Kidney (tissue), 13 donors: ENCODE measurements at regions not wholly inside any gene's neighbourhood (a gene's known extent, or its start where the extent isn't known, plus 50 kb on each side); places are given as distances from the start of the nearest gene placed in this dataset.

Source experiments
- DNase-seq, 5 donors: peaks; one replicate each; pipeline ENCODE4 v3.0.0-alpha.2; 2013 to 2020
- FAIRE-seq: peaks from 2 replicates; lab custom pipeline; 2012; peaks lifted over from hg19 to GRCh38; lab: Jason Lieb, UNC
- H3K27ac ChIP-seq, 2 donors: one replicate each; pipeline ENCODE4 v1.7.0; 2013; ENCODE audit warnings: low read depth in 2 of 2, low read length in 2 of 2, inconsistent platforms in 1 of 2
- H3K27me3 ChIP-seq: one replicate; pipeline ENCODE4 v1.7.1; 2013; ENCODE audit warnings: low read length, inconsistent platforms; ENCODE audit not compliant: control insufficient read depth, insufficient read depth
- H3K36me3 ChIP-seq, 3 donors: one replicate each; pipeline versions ENCODE4 v1.7.0 to v1.7.1; 2013; ENCODE audit warnings: low read length in 3 of 3, control low read depth in 1 of 3, inconsistent platforms in 1 of 3; ENCODE audit not compliant: insufficient read depth in 3 of 3, control insufficient read depth in 2 of 3
- H3K4me1 ChIP-seq, 3 donors: one replicate each; pipeline versions ENCODE4 v1.7.0 to v1.7.1; 2013; ENCODE audit warnings: low read length in 3 of 3, inconsistent platforms in 1 of 3, low read depth in 1 of 3; ENCODE audit not compliant: control insufficient read depth in 2 of 3, insufficient read depth in 2 of 3
- H3K4me3 ChIP-seq, 3 donors: one replicate each; pipeline versions ENCODE4 v1.7.0 to v1.8.1; 2013; ENCODE audit warnings: low read length in 3 of 3, control low read depth in 1 of 3, inconsistent platforms in 1 of 3
- H3K9ac ChIP-seq, 3 donors: one replicate each; pipeline versions ENCODE4 v1.7.0 to v1.7.1; 2013; ENCODE audit warnings: low read length in 3 of 3, control low read depth in 1 of 3, inconsistent platforms in 1 of 3
- H3K9me3 ChIP-seq, 3 donors: one replicate each; pipeline versions ENCODE4 v1.7.0 to v1.7.1; 2013; ENCODE audit warnings: low read length in 3 of 3, control low read depth in 1 of 3, inconsistent platforms in 1 of 3; ENCODE audit not compliant: control insufficient read depth in 2 of 3, insufficient read depth in 1 of 3
- intact Hi-C: fragments of 100-400 bp; cut with DNase I; formaldehyde crosslinking; loops from one replicate; pipeline ENCODE4 v1.11.1; 2022
- TF ChIP-seq, protein P1 (sequence below): IDR thresholded peaks from 3 replicates; pipeline ENCODE4 v1.5.1; 2012; ENCODE audit warnings: mild to moderate bottlenecking, moderate library complexity, borderline replicate concordance; ENCODE audit not compliant: insufficient read depth; ENCODE audit errors: extremely low read depth
- donor health status: control.
- donor health status: control.
- donor health status: control.
- donor health status: control.
- donor health status: control.
- donor health status: DM: yes; HTN: yes; CAD: no.
- donor health status: Normal renal cell carcinoma (clear cell type).

DNA sequence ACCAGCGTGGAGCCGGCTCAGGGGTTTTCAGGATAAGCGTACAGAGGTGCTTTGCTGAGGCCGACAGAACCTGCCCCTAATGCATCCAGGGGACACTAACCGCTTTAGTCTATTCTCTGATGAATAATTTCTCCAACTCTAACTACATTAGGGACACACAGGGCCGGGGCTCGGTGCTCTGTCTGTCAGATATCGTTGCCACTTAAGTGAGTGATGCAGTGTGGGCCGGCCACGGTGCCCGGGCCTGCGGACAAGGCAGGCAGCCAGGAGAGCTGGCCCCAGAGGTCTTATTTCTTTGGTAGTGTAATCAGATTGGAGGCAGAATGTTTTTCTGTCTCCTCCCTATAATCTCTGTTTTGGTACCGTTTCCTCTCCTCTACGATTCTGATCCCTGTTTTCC is 62.7 kb downstream of the ADRA2A start:
- Histone ChIP-seq H3K27ac (no peak overlapping the region), H3K9me3 (no peaks in the 10 kb centered on the region), H3K4me1 (no peaks in the 10 kb centered on the region), H3K27me3 (no peaks in the 10 kb centered on the region), H3K4me3 (no peak overlapping the region), H3K36me3 (no peaks in the 10 kb centered on the region), H3K9ac (no peak overlapping the region)
- TF ChIP-seq, protein P1, sequence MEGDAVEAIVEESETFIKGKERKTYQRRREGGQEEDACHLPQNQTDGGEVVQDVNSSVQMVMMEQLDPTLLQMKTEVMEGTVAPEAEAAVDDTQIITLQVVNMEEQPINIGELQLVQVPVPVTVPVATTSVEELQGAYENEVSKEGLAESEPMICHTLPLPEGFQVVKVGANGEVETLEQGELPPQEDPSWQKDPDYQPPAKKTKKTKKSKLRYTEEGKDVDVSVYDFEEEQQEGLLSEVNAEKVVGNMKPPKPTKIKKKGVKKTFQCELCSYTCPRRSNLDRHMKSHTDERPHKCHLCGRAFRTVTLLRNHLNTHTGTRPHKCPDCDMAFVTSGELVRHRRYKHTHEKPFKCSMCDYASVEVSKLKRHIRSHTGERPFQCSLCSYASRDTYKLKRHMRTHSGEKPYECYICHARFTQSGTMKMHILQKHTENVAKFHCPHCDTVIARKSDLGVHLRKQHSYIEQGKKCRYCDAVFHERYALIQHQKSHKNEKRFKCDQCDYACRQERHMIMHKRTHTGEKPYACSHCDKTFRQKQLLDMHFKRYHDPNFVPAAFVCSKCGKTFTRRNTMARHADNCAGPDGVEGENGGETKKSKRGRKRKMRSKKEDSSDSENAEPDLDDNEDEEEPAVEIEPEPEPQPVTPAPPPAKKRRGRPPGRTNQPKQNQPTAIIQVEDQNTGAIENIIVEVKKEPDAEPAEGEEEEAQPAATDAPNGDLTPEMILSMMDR, result no peak
- no peak for FAIRE-seq
- DNase-seq, result no peak
- intact Hi-C loops, result no loop called here

DNA sequence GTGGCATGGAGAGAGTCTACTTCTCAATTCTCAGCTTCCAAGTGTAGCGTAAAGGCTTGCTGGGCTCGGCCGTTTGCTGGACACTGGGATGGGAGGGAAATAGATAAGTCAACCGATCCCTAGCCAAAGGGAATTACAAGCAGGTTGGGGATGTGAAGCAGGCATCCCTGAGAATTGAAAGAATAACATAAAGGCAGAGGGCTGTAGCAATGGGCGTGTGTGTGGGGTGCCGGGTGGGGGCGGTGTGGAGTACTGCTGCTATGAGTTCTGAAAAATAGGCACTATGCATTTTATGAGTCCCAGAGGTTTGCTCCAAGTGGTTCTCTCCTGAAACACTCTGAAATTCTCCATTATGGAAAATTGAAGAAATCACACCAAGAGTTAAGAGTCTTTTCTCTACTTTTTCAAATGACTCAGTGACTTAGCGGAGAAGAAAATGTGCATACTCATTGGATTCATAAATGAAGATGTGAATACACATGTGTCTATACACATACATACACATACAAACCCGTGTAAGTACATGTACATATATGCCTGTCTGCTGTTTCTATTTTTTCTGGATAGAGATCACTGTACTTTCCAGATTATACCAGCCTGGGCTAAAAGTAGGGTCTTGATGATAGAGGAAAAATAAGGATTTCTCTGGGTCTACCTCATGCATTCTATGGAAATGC is 65.4 kb downstream of the ADRA2A start:
- H3K4me3 ChIP-seq, result no peak overlapping the region
- FAIRE-seq, result no peak
- H3K27me3 ChIP-seq, result no peaks in the 10 kb centered on the region
- no peaks in the 10 kb centered on the region for H3K4me1 ChIP-seq
- no peaks in the 10 kb centered on the region for H3K36me3 ChIP-seq
- intact Hi-C loops, result no loop called here
- no peaks in the 10 kb centered on the region for H3K9me3 ChIP-seq
- DNase-seq, result no peak
- H3K9ac ChIP-seq, result no peak overlapping the region
- no peak overlapping the region for H3K27ac ChIP-seq
- TF ChIP-seq, protein P1, result no peak

DNA sequence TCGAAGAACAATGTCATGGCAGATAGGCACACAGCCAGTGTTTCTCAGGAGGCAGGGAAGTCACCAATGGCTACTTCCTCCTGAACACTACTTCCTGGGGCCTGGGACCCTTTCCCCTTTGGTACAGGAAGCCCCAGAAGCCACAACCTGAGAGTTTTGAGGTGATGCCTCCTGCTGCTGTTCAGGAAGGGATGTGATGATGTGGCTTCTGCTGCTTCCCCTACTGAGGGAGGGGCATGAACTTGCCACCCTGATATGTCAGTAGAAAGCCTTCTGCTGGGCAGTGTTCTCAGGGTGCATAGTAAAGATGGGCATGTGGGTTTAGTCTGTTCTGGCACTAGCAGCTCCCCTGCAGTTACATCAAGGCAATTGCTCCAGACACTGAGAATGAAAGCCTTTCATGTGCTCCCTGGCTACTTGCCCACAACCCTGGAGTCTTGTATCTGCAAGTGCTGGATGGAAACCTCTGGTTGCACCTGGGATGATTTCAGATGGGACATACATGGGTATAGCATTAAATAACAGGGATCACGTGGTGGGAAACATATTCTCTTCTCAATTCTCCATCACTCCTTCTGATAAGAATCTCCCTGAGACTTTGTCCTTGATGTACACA is 69.3 kb downstream of the ADRA2A start:
- FAIRE-seq, result no peak

More for the DNA sequence above, 69.3 kb downstream of the ADRA2A start:
- TF ChIP-seq, protein P1, result no peak
- intact Hi-C loops, result no loop called here
- Histone ChIP-seq H3K27ac (no peak overlapping the region), H3K4me3 (no peak overlapping the region), H3K9me3 (no peaks in the 10 kb centered on the region), H3K9ac (no peak overlapping the region), H3K4me1 (no peaks in the 10 kb centered on the region), H3K27me3 (no peaks in the 10 kb centered on the region), H3K36me3 (no peaks in the 10 kb centered on the region)
- DNase-seq, result no peak
